Caco-2 (cell line): ENCODE measurements at regions not wholly inside any gene's neighbourhood (a gene's known extent, or its start where the extent isn't known, plus 50 kb on each side); places are given as distances from the start of the nearest gene placed in this dataset.
"Not testable (repeated sequence)": the region's sequence is repeated elsewhere in the genome, so short reads cannot be mapped to it uniquely, and the experiment has no call there.

ENCODE experiments used
- BruUV-seq: library from RNA; stranded (reverse); fragments of 400-500 nt; replicated peaks from 2 replicates; lab custom pipeline; 2021; lab: Mats Ljungman, UMichigan
- CTCF ChIA-PET: fragments of 300-600 bp; sonication (Branson Sonifier 250); formaldehyde crosslinking; loops from one replicate; lab custom pipeline; 2022; ENCODE audit warnings: antibody characterized with exemption; lab: Charles Lee
- POLR2A ChIA-PET: fragments of 300-600 bp; sonication (Branson Sonifier 250); formaldehyde crosslinking; loops from one replicate; lab custom pipeline; 2022; ENCODE audit warnings: antibody characterized with exemption; lab: Charles Lee
- DNase-seq, 2 experiments: peaks; one replicate each; pipeline versions ENCODE4 v3.0.0 to v3.0.0-alpha.2; 2020 to 2022
- H3K27me3 ChIP-seq: replicated peaks from 2 replicates; pipeline ENCODE4 v1.6.0; 2011; ENCODE audit warnings: low read length; ENCODE audit not compliant: control insufficient read depth, insufficient read depth
- H3K36me3 ChIP-seq: 2 replicates; pipeline ENCODE4 v1.5.1; 2011; ENCODE audit warnings: low read length; ENCODE audit not compliant: control insufficient read depth, insufficient read depth
- H3K4me1 ChIP-seq: fragments of 250-450 bp; sonication (Bioruptor Pico); 2 replicates; pipeline ENCODE4 v1.5.1; 2020; ENCODE audit warnings: mild to moderate bottlenecking
- H3K4me3 ChIP-seq: 2 replicates; pipeline ENCODE4 v1.5.1; 2011; ENCODE audit warnings: low read depth, mild to moderate bottlenecking, control low read depth, low read length
- H3K9me3 ChIP-seq: fragments of 250-450 bp; sonication (Bioruptor Pico); 2 replicates; pipeline ENCODE4 v1.5.1; 2020; ENCODE audit warnings: mild to moderate bottlenecking, moderate library complexity
- H3K27ac Mint-ChIP-seq: one replicate; pipeline ENCODE4 v1.8.0; 2022; ENCODE audit warnings: mixed read lengths; ENCODE audit not compliant: unreplicated experiment
- H3K27me3 Mint-ChIP-seq: one replicate; pipeline ENCODE4 v1.8.0; 2022; ENCODE audit warnings: mixed read lengths; ENCODE audit not compliant: insufficient read depth, unreplicated experiment
- H3K36me3 Mint-ChIP-seq: one replicate; pipeline ENCODE4 v1.8.0; 2022; ENCODE audit warnings: mild to moderate bottlenecking, mixed read lengths; ENCODE audit not compliant: insufficient read depth, unreplicated experiment
- H3K4me1 Mint-ChIP-seq: one replicate; pipeline ENCODE4 v1.8.0; 2022; ENCODE audit warnings: low read depth, mixed read lengths; ENCODE audit not compliant: unreplicated experiment
- H3K4me3 Mint-ChIP-seq: one replicate; pipeline ENCODE4 v1.8.0; 2022; ENCODE audit warnings: mild to moderate bottlenecking, moderate library complexity, mixed read lengths; ENCODE audit not compliant: unreplicated experiment
- H3K9me3 Mint-ChIP-seq: one replicate; pipeline ENCODE4 v1.8.0; 2022; ENCODE audit warnings: mixed read lengths; ENCODE audit not compliant: unreplicated experiment
- intact Hi-C: fragments of 100-400 bp; cut with micrococcal nuclease; formaldehyde crosslinking; loops from one replicate; pipeline ENCODE4 v1.10.0; 2022; ENCODE audit not compliant: unreplicated experiment
- TF ChIP-seq, protein P1 (sequence below), 2 experiments: fragments of 200-600 bp in 1 of 2; IDR thresholded peaks; 1 replicate in 1 of 2; 2 replicates in 1 of 2; pipeline versions ENCODE4 v1.5.1 to v1.8.0; 2011 to 2022; ENCODE audit warnings: antibody characterized with exemption in 1 of 2, control low read depth in 1 of 2, inconsistent platforms in 1 of 2, low read depth in 1 of 2, low read length in 1 of 2, mild to moderate bottlenecking in 1 of 2, moderate library complexity in 1 of 2; ENCODE audit not compliant: insufficient read depth in 1 of 2, severe bottlenecking in 1 of 2, unreplicated experiment in 1 of 2

DNA sequence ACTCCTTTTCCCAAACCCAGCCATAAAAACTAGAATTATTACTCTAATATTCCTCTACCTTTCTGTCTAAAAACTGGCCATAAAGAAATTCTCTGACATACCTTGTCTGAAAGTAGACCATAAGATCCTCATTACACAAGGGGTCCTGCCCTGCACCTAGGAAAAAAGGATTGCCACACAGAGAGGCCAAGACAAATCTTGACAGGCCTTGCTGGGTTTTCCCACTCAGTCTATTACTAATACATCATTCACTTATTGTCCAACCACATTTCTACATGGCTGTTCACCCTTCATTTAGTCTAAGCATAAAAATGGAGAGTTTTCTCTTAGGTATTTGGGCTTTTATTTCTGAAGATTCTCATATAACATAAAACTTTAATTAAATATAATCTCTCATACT, 319.8 kb downstream of the PCDH20 start:
- no peaks in the 10 kb centered on the region for H3K36me3 Mint-ChIP-seq
- no peak overlapping the region for H3K27ac Mint-ChIP-seq
- no peak for DNase-seq
- intact Hi-C loops: no loop called here
- no peak overlapping the region for H3K4me3 Mint-ChIP-seq
- H3K27me3 Mint-ChIP-seq: no peaks in the 10 kb centered on the region
- ChIA-PET CTCF (no interaction called here), POLR2A (no interaction called here)
- Histone ChIP-seq H3K9me3 (no peaks in the 10 kb centered on the region), H3K36me3 (no peaks in the 10 kb centered on the region), H3K4me1 (no peaks in the 10 kb centered on the region; the same call in 1 of the 2 replicates), H3K27me3 (no peaks in the 10 kb centered on the region), H3K4me3 (no peak overlapping the region)
- TF ChIP-seq, protein P1, sequence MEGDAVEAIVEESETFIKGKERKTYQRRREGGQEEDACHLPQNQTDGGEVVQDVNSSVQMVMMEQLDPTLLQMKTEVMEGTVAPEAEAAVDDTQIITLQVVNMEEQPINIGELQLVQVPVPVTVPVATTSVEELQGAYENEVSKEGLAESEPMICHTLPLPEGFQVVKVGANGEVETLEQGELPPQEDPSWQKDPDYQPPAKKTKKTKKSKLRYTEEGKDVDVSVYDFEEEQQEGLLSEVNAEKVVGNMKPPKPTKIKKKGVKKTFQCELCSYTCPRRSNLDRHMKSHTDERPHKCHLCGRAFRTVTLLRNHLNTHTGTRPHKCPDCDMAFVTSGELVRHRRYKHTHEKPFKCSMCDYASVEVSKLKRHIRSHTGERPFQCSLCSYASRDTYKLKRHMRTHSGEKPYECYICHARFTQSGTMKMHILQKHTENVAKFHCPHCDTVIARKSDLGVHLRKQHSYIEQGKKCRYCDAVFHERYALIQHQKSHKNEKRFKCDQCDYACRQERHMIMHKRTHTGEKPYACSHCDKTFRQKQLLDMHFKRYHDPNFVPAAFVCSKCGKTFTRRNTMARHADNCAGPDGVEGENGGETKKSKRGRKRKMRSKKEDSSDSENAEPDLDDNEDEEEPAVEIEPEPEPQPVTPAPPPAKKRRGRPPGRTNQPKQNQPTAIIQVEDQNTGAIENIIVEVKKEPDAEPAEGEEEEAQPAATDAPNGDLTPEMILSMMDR (IDR thresholded peaks at IDR 0.05; ENCODE audit: insufficient read depth in 1 of 2, low read depth in 1 of 2, low read length in 1 of 2, severe bottlenecking in 1 of 2, unreplicated experiment in 1 of 2): no peak
- peaks cover 11% of the 10 kb centered on the region for H3K9me3 Mint-ChIP-seq
- no TSS peak for BruUV-seq
- H3K4me1 Mint-ChIP-seq: no peaks in the 10 kb centered on the region

DNA sequence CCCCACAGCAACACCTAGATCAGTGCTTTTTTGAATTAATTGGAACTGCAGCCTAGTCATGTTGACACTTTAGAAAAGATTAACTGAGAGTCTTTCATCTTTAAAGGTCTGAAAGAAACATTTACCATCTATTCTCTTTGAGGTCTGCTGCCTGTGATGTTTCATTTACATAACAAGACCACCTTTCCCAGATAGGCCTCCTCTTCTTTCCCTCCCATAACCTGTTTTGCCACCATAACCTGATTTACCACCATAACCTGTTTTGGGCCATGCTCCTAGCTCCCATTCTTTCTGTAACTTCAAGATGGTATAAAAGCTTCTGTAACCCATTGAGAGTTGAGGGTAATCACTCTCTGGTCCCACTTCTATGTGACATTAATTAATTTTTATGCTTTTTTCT, 320.8 kb downstream of the PCDH20 start:
- intact Hi-C loops: no loop called here
- Mint-ChIP-seq H3K36me3 (no peaks in the 10 kb centered on the region), H3K27me3 (no peaks in the 10 kb centered on the region), H3K9me3 (peaks cover 11% of the 10 kb centered on the region), H3K4me3 (no peak overlapping the region), H3K4me1 (no peaks in the 10 kb centered on the region), H3K27ac (no peak overlapping the region)
- ChIA-PET CTCF (no interaction called here), POLR2A (no interaction called here)
- BruUV-seq: no TSS peak
- no peak for DNase-seq
- H3K9me3 ChIP-seq: no peaks in the 10 kb centered on the region
- H3K27me3 ChIP-seq: no peaks in the 10 kb centered on the region
- no peaks in the 10 kb centered on the region; the same call in 1 of the 2 replicates for H3K4me1 ChIP-seq
- no peaks in the 10 kb centered on the region for H3K36me3 ChIP-seq
- TF ChIP-seq, protein P1 (IDR thresholded peaks at IDR 0.05; ENCODE audit: insufficient read depth in 1 of 2, low read depth in 1 of 2, low read length in 1 of 2, severe bottlenecking in 1 of 2, unreplicated experiment in 1 of 2): no peak
- no peak overlapping the region for H3K4me3 ChIP-seq

DNA sequence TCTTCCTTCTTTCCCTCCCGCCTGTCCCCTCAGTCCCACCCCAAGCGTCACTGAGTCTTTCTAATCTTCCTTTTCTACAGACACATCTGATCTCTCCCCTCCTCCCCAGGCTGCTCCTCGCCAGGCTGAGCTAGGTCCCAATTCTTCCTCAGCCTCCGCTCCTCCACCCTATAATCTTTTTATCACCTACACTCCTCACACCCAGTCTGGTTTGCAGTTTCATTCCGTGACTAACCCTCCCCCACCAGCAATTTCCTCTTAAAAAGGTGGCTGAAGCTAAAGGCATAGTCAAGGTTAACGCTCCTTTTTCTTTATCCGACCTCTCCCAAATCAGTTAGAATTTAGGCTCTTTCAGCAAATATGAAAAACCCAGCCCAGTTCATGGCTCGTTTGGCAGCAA, 325.8 kb downstream of the PCDH20 start:
- DNase-seq, H3K4me3 Mint-ChIP-seq, H3K36me3 ChIP-seq, H3K9me3 Mint-ChIP-seq, H3K9me3 ChIP-seq, intact Hi-C loops, CTCF ChIA-PET, H3K36me3 Mint-ChIP-seq, H3K4me1 Mint-ChIP-seq, POLR2A ChIA-PET, H3K27me3 Mint-ChIP-seq, H3K27me3 ChIP-seq, H3K4me3 ChIP-seq, BruUV-seq, H3K4me1 ChIP-seq, H3K27ac Mint-ChIP-seq: not testable (repeated sequence)

DNA sequence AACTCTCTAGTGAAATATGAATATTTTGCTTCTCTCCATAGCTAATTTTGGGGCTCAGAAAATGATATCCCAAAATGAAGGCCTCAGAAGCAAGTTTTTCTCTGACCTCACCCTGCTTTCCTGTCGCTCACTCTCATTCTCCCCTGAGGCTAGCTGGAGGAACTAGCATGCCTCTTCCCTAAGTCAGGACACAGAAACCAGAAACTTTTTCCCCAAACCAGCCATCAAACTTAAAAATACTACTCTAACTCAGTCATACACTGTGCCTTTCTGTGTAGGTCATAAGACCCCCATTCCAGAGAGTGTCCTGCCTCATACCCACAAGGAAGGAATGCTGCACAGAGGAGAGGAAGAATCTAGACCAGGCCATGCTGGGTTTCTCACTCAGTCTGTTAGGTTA, 329.6 kb downstream of the PCDH20 start:
- no TSS peak for BruUV-seq
- POLR2A ChIA-PET: no interaction called here
- Mint-ChIP-seq H3K9me3 (no peaks in the 10 kb centered on the region), H3K36me3 (no peaks in the 10 kb centered on the region), H3K27me3 (no peaks in the 10 kb centered on the region), H3K4me1 (no peaks in the 10 kb centered on the region), H3K4me3 (no peak overlapping the region), H3K27ac (no peak overlapping the region)
- TF ChIP-seq, protein P1 (IDR thresholded peaks at IDR 0.05; ENCODE audit: insufficient read depth in 1 of 2, low read depth in 1 of 2, low read length in 1 of 2, severe bottlenecking in 1 of 2, unreplicated experiment in 1 of 2): no peak
- no peak for DNase-seq
- intact Hi-C loops: no loop called here
- no peaks in the 10 kb centered on the region for H3K9me3 ChIP-seq
- CTCF ChIA-PET: no interaction called here
- H3K27me3 ChIP-seq: no peaks in the 10 kb centered on the region; the same call in 1 of the 2 replicates
- no peaks in the 10 kb centered on the region for H3K4me1 ChIP-seq
- H3K4me3 ChIP-seq: no peak overlapping the region
- H3K36me3 ChIP-seq: no peaks in the 10 kb centered on the region
